GM21515 (cell line): ENCODE measurements at regions not wholly inside any gene's neighbourhood (a gene's known extent, or its start where the extent isn't known, plus 50 kb on each side); places are given as distances from the start of the nearest gene placed in this dataset.

Experiments used
- ATAC-seq: cut with Tn5 transposase; IDR thresholded peaks from one replicate; pipeline ENCODE4 v1.9.1; 2021; ENCODE audit not compliant: unreplicated experiment

- peak; percentile 95 for ATAC-seq
These were observed 50.7 kb upstream of the SLC30A5 start for GRCh38 chr5:69042915-69043654.

GRCh38 chr5:69043655-69043996 is 50.2 kb upstream of the SLC30A5 start:
- no peak for ATAC-seq
